GM10266 (cell line): ENCODE measurements at regions not wholly inside any gene's neighbourhood (a gene's known extent, or its start where the extent isn't known, plus 50 kb on each side); places are given as distances from the start of the nearest gene placed in this dataset.

Source experiments
- DNase-seq: peaks from one replicate; pipeline ENCODE4 v3.0.0; 2012; ENCODE audit errors: extremely low spot score
- TF ChIP-seq, protein P1 (sequence below): IDR thresholded peaks from 2 replicates; pipeline ENCODE4 v1.5.1; 2012; ENCODE audit warnings: mild to moderate bottlenecking, low read depth; ENCODE audit not compliant: control insufficient read depth, insufficient read depth; ENCODE audit errors: missing control alignments

GRCh38 chr17:74114881-74115470, 88.5 kb upstream of the RPL38 start:
- TF ChIP-seq, protein P1, sequence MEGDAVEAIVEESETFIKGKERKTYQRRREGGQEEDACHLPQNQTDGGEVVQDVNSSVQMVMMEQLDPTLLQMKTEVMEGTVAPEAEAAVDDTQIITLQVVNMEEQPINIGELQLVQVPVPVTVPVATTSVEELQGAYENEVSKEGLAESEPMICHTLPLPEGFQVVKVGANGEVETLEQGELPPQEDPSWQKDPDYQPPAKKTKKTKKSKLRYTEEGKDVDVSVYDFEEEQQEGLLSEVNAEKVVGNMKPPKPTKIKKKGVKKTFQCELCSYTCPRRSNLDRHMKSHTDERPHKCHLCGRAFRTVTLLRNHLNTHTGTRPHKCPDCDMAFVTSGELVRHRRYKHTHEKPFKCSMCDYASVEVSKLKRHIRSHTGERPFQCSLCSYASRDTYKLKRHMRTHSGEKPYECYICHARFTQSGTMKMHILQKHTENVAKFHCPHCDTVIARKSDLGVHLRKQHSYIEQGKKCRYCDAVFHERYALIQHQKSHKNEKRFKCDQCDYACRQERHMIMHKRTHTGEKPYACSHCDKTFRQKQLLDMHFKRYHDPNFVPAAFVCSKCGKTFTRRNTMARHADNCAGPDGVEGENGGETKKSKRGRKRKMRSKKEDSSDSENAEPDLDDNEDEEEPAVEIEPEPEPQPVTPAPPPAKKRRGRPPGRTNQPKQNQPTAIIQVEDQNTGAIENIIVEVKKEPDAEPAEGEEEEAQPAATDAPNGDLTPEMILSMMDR: no peak

GRCh38 chr17:74115586-74115985, 87.9 kb upstream of the RPL38 start:
- DNase-seq: no peak

More at GRCh38 chr17:74114881-74115470, 88.5 kb upstream of the RPL38 start:
- no peak for DNase-seq

GRCh38 chr17:74116087-74116717, 87.3 kb upstream of the RPL38 start:
- DNase-seq: no peak
- TF ChIP-seq, protein P1: no peak

More at GRCh38 chr17:74115586-74115985, 87.9 kb upstream of the RPL38 start:
- TF ChIP-seq, protein P1: no peak

- no peak for DNase-seq
- TF ChIP-seq, protein P1: no peak
Measured at GRCh38 chr17:74117087-74117698, 86.3 kb upstream of the RPL38 start.

DNA sequence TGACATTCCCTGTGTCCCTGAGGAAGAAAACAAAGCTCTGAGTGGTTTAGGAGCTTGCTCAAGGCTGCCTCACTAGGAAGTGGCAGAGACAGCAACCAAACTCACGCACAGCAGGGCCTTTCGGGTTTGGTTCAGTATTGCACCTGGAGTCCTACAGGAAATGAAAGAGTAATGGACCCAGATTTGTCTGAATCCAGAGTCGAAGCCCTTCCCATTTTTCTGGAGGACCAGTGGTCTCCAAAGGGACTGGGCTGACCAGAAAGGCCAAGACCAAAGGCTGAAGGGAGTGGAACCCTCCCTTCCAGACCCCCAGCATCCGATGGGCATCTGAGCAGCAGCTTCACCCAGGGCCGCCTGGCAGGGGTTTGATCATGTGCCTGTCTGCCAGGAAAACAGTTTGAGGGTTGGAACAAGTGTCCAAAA, 85.5 kb upstream of the RPL38 start:
- TF ChIP-seq, protein P1: no peak

DNA sequence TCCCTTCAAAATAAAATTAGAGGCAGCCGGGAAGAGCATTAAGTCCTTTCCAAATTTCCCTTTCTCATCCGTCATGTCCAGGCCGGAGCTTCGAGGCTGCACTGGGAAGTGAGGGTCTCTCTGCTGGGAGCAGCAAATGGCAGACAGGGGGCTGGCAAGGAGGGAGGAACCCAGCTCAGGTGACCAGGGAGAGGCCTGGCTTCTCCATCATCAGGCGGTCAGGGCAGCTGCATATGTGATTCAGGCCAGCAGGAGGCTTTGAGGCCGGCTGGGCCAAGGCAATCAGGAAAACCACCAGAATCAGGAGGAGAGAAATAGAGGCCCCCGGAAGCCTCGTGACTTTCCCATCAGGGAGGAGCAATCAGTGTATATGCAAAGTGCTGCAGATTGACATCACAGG, 85.0 kb upstream of the RPL38 start:
- no peak for DNase-seq
- TF ChIP-seq, protein P1: no peak

More for the DNA sequence above, 85.5 kb upstream of the RPL38 start:
- no peak for DNase-seq

GRCh38 chr17:74119049-74119580, 84.4 kb upstream of the RPL38 start:
- TF ChIP-seq, protein P1: no peak
- no peak for DNase-seq
